ENCODE measurements at regions not wholly inside any gene's neighbourhood (a gene's known extent, or its start where the extent isn't known, plus 50 kb on each side); places are given as distances from the start of the nearest gene placed in this dataset.

GRCh38 chr9:87270221-87270847 lies 227.3 kb upstream of the DAPK1 start:
- TF ChIP-seq POLR2A (IDR thresholded peaks at IDR 0.05; ENCODE audit: control extremely low read depth in 1 of 2, low read depth in 2 of 2, low read length in 2 of 2) = no peak
- TF ChIP-seq CTCF (IDR thresholded peaks at IDR 0.05; ENCODE audit: control extremely low read depth in 1 of 3, insufficient read depth in 1 of 3, low read depth in 1 of 3, low read length in 3 of 3) = no peak
- no peak for TF ChIP-seq CEBPB (IDR thresholded peaks at IDR 0.05; ENCODE audit: low read depth, low read length)
- no peak for TF ChIP-seq CBX5 (IDR thresholded peaks at IDR 0.05; ENCODE audit: low read depth, low read length)
- no peak for TF ChIP-seq BCL11A (IDR thresholded peaks at IDR 0.05; ENCODE audit: low read depth in 2 of 2, low read length in 2 of 2)
- TF ChIP-seq SIN3A (conservative IDR thresholded peaks at IDR 0.05 in 1 of 2, IDR thresholded peaks at IDR 0.05 in 1 of 2; ENCODE audit: low read depth in 1 of 2, low read length in 2 of 2) = no peak
- TF ChIP-seq ATF2 (IDR thresholded peaks at IDR 0.05; ENCODE audit: low read length) = no peak
- no peak for TF ChIP-seq USF2 (IDR thresholded peaks at IDR 0.05; ENCODE audit: low read length)
- no peak for TF ChIP-seq EZH2 (IDR thresholded peaks at IDR 0.05; ENCODE audit: low read depth, low read length, severe bottlenecking)
- no peak for TF ChIP-seq JUND (IDR thresholded peaks at IDR 0.05; ENCODE audit: low read length)
- TF ChIP-seq EP300 (IDR thresholded peaks at IDR 0.05; ENCODE audit: borderline replicate concordance in 1 of 2, low read depth in 2 of 2, low read length in 2 of 2) = no peak
- TF ChIP-seq JUN (IDR thresholded peaks at IDR 0.05; ENCODE audit: low read depth, low read length) = no peak
